Muscle of leg (tissue), 3 donors: ENCODE measurements at regions not wholly inside any gene's neighbourhood (a gene's known extent, or its start where the extent isn't known, plus 50 kb on each side); places are given as distances from the start of the nearest gene placed in this dataset.
A peak's percentile ranks its signal among the peaks of the same experiment; 100 is the strongest.

Experiments used
- DNase-seq: peaks from one replicate; pipeline ENCODE4 v3.0.0; 2013
- H3K27ac ChIP-seq: one replicate; pipeline ENCODE4 v1.5.1; 2013; ENCODE audit warnings: mild to moderate bottlenecking, low read length, control low read depth
- H3K27me3 ChIP-seq: one replicate; pipeline ENCODE4 v1.6.1; 2013; ENCODE audit warnings: low read length; ENCODE audit not compliant: control insufficient read depth, insufficient read depth
- H3K36me3 ChIP-seq: one replicate; pipeline ENCODE4 v1.6.1; 2013; ENCODE audit warnings: low read length; ENCODE audit not compliant: control insufficient read depth, insufficient read depth
- H3K4me1 ChIP-seq: one replicate; pipeline ENCODE4 v1.6.1; 2013; ENCODE audit warnings: low read length; ENCODE audit not compliant: control insufficient read depth, insufficient read depth
- H3K4me3 ChIP-seq: one replicate; pipeline ENCODE4 v1.5.1; 2013; ENCODE audit warnings: low read length, control low read depth
- H3K9me3 ChIP-seq: replicated peaks from 2 replicates; pipeline ENCODE4 v1.6.1; 2013; ENCODE audit warnings: low read depth, low read length; ENCODE audit not compliant: control insufficient read depth
- WGBS: methylation state at CpG from one replicate; pipeline ENCODE4 v1.1.5; 2013; ENCODE audit warnings: missing lambda C conversion rate; ENCODE audit not compliant: insufficient coverage; 5-methylcytosine and 5-hydroxymethylcytosine counted together

- WGBS, result 90% methylated on average over 1 of the region's 3 CpGs
- H3K4me3 ChIP-seq, result no peak overlapping the region
- no peaks in the 10 kb centered on the region for H3K9me3 ChIP-seq
- no peak for DNase-seq
- no peak overlapping the region for H3K27ac ChIP-seq
- H3K4me1 ChIP-seq, result no peaks in the 10 kb centered on the region
- no peaks in the 10 kb centered on the region for H3K27me3 ChIP-seq
- no peaks in the 10 kb centered on the region for H3K36me3 ChIP-seq
Measured at GRCh38 chr5:23042226-23042625, 189.1 kb upstream of the CDH12 start.

GRCh38 chr5:23035555-23036090 is 182.5 kb upstream of the CDH12 start:
- Histone ChIP-seq H3K36me3 (no peaks in the 10 kb centered on the region), H3K4me1 (no peaks in the 10 kb centered on the region), H3K4me3 (no peak overlapping the region), H3K9me3 (no peaks in the 10 kb centered on the region), H3K27me3 (no peaks in the 10 kb centered on the region), H3K27ac (no peak overlapping the region)
- DNase-seq, result no peak
- no CpG with 5 or more reads among the region's 1 CpG for WGBS

GRCh38 chr5:23033864-23034263 is 180.7 kb upstream of the CDH12 start:
- no peaks in the 10 kb centered on the region for H3K27me3 ChIP-seq
- no peak for DNase-seq
- WGBS, result 100% methylated on average over 1 of the region's 1 CpG
- no peak overlapping the region for H3K27ac ChIP-seq
- H3K4me3 ChIP-seq, result no peak overlapping the region
- H3K9me3 ChIP-seq, result no peaks in the 10 kb centered on the region
- no peaks in the 10 kb centered on the region for H3K4me1 ChIP-seq
- H3K36me3 ChIP-seq, result no peaks in the 10 kb centered on the region

GRCh38 chr5:23029290-23029689 is 176.1 kb upstream of the CDH12 start:
- Histone ChIP-seq H3K9me3 (no peaks in the 10 kb centered on the region), H3K4me3 (no peak overlapping the region), H3K4me1 (no peaks in the 10 kb centered on the region), H3K27me3 (no peaks in the 10 kb centered on the region), H3K36me3 (no peaks in the 10 kb centered on the region), H3K27ac (no peak overlapping the region)
- peak; percentile 8 for DNase-seq

GRCh38 chr5:23028445-23029021 is 175.4 kb upstream of the CDH12 start:
- no peaks in the 10 kb centered on the region for H3K36me3 ChIP-seq
- H3K27me3 ChIP-seq, result no peaks in the 10 kb centered on the region
- H3K4me1 ChIP-seq, result no peaks in the 10 kb centered on the region
- H3K4me3 ChIP-seq, result no peak overlapping the region
- no peak for DNase-seq
- H3K27ac ChIP-seq, result no peak overlapping the region
- H3K9me3 ChIP-seq, result no peaks in the 10 kb centered on the region
- no CpG with 5 or more reads among the region's 3 CpGs for WGBS

GRCh38 chr5:23027830-23028229 is 174.7 kb upstream of the CDH12 start:
- Histone ChIP-seq H3K36me3 (no peaks in the 10 kb centered on the region), H3K4me1 (no peaks in the 10 kb centered on the region), H3K27me3 (no peaks in the 10 kb centered on the region), H3K27ac (no peak overlapping the region), H3K9me3 (no peaks in the 10 kb centered on the region), H3K4me3 (no peak overlapping the region)
- no peak for DNase-seq
- no CpG with 5 or more reads among the region's 4 CpGs for WGBS

GRCh38 chr5:23027331-23027730 is 174.2 kb upstream of the CDH12 start:
- Histone ChIP-seq H3K27ac (no peak overlapping the region), H3K9me3 (no peaks in the 10 kb centered on the region), H3K4me1 (no peaks in the 10 kb centered on the region), H3K27me3 (no peaks in the 10 kb centered on the region), H3K36me3 (no peaks in the 10 kb centered on the region), H3K4me3 (no peak overlapping the region)
- DNase-seq, result peak; percentile 7
- no CpG with 5 or more reads among the region's 2 CpGs for WGBS

- WGBS, result no CpG with 5 or more reads among the region's 5 CpGs
Measured at GRCh38 chr5:23026252-23027170, 173.4 kb upstream of the CDH12 start.

GRCh38 chr5:23025629-23026233 is 172.6 kb upstream of the CDH12 start:
- Histone ChIP-seq H3K27ac (no peak overlapping the region), H3K4me3 (no peak overlapping the region), H3K36me3 (no peaks in the 10 kb centered on the region), H3K9me3 (no peaks in the 10 kb centered on the region), H3K4me1 (no peaks in the 10 kb centered on the region), H3K27me3 (no peaks in the 10 kb centered on the region)
- WGBS, result no CpG with 5 or more reads among the region's 1 CpG
- peak; percentile 32 for DNase-seq

More at GRCh38 chr5:23026252-23027170, 173.4 kb upstream of the CDH12 start:
- no peaks in the 10 kb centered on the region for H3K27me3 ChIP-seq
- H3K9me3 ChIP-seq, result no peaks in the 10 kb centered on the region
- no peaks in the 10 kb centered on the region for H3K36me3 ChIP-seq
- no peak overlapping the region for H3K4me3 ChIP-seq
- H3K27ac ChIP-seq, result no peak overlapping the region
- DNase-seq, result peak; percentile 16
- H3K4me1 ChIP-seq, result no peaks in the 10 kb centered on the region

- Histone ChIP-seq H3K27ac (no peak overlapping the region), H3K36me3 (no peaks in the 10 kb centered on the region), H3K4me3 (no peak overlapping the region), H3K27me3 (no peaks in the 10 kb centered on the region), H3K9me3 (no peaks in the 10 kb centered on the region), H3K4me1 (no peaks in the 10 kb centered on the region)
- 77% methylated on average over 4 of the region's 5 CpGs for WGBS
- no peak for DNase-seq
Measured at GRCh38 chr5:23024470-23024869, 171.3 kb upstream of the CDH12 start.
